Putamen (tissue), 1 donor: ENCODE measurements at regions not wholly inside any gene's neighbourhood (a gene's known extent, or its start where the extent isn't known, plus 50 kb on each side); places are given as distances from the start of the nearest gene placed in this dataset.

Experiments
- DNase-seq: peaks from one replicate; pipeline ENCODE4 v3.0.0-alpha.2; 2016; ENCODE audit warnings: low spot score

- no peak for DNase-seq
Measured at GRCh38 chr6:9523462-9523861, 891.4 kb downstream of the TFAP2A start.

- no peak for DNase-seq
Measured at GRCh38 chr6:9522101-9522500, 892.8 kb downstream of the TFAP2A start.

- no peak for DNase-seq
Measured at GRCh38 chr6:9521152-9521530, 893.7 kb downstream of the TFAP2A start.

- DNase-seq: peak; percentile 9
Measured at GRCh38 chr6:9520417-9521151, 894.3 kb downstream of the TFAP2A start.

- DNase-seq: no peak
Measured at GRCh38 chr6:9518431-9518830, 896.4 kb downstream of the TFAP2A start.

- DNase-seq: no peak
Measured at GRCh38 chr6:9517806-9518205, 897.1 kb downstream of the TFAP2A start.

- DNase-seq: no peak
Measured at GRCh38 chr6:9515633-9516606, 899.0 kb downstream of the TFAP2A start.

GRCh38 chr6:9514146-9514545 lies 900.7 kb downstream of the TFAP2A start:
- DNase-seq: no peak

- DNase-seq: no peak
Measured at GRCh38 chr6:9511157-9511556, 903.7 kb downstream of the TFAP2A start.

- DNase-seq: no peak
Measured at GRCh38 chr6:9507136-9507895, 907.6 kb downstream of the TFAP2A start.

GRCh38 chr6:9504191-9504590 lies 910.7 kb downstream of the TFAP2A start:
- no peak for DNase-seq

GRCh38 chr6:9503111-9503761 lies 911.6 kb downstream of the TFAP2A start:
- DNase-seq: no peak

GRCh38 chr6:9499709-9500108 lies 915.2 kb downstream of the TFAP2A start:
- DNase-seq: no peak

- DNase-seq: no peak
Measured at GRCh38 chr6:9496837-9497236, 918.0 kb downstream of the TFAP2A start.

GRCh38 chr6:9494864-9495263 lies 920.0 kb downstream of the TFAP2A start:
- DNase-seq: no peak

GRCh38 chr6:9492790-9493189 lies 922.1 kb downstream of the TFAP2A start:
- no peak for DNase-seq

- no peak for DNase-seq
Measured at GRCh38 chr6:9487128-9487527, 927.7 kb downstream of the TFAP2A start.

GRCh38 chr6:9485992-9486391 lies 928.9 kb downstream of the TFAP2A start:
- DNase-seq: no peak

GRCh38 chr6:9484686-9485085 lies 930.2 kb downstream of the TFAP2A start:
- no peak for DNase-seq

- DNase-seq: no peak
Measured at GRCh38 chr6:9484091-9484490, 930.8 kb downstream of the TFAP2A start.

GRCh38 chr6:9482030-9482738 lies 932.7 kb downstream of the TFAP2A start:
- DNase-seq: no peak
